Astrocyte (in vitro differentiated cells and primary cell): ENCODE measurements at regions not wholly inside any gene's neighbourhood (a gene's known extent, or its start where the extent isn't known, plus 50 kb on each side); places are given as distances from the start of the nearest gene placed in this dataset.

Experiments
- DNase-seq: peaks from one replicate; pipeline ENCODE4 v3.0.0-alpha.2; 2010; ENCODE audit warnings: low read depth
- FAIRE-seq: peaks from 2 replicates; lab custom pipeline; 2011; peaks lifted over from hg19 to GRCh38; lab: Jason Lieb, UNC
- H2AFZ ChIP-seq: 2 replicates; pipeline ENCODE4 v1.6.0; 2012; ENCODE audit warnings: low read depth, low read length, inconsistent platforms
- H3K27ac ChIP-seq: 2 replicates; pipeline ENCODE4 v1.5.1; 2011; ENCODE audit warnings: low read depth, low read length, inconsistent platforms
- H3K27me3 ChIP-seq: 2 replicates; pipeline ENCODE4 v1.6.0; 2011; ENCODE audit warnings: low read length, inconsistent platforms; ENCODE audit not compliant: insufficient read depth
- H3K36me3 ChIP-seq: 2 replicates; pipeline ENCODE4 v1.5.1; 2011; ENCODE audit warnings: low read length, inconsistent platforms; ENCODE audit not compliant: insufficient read depth
- H3K4me1 ChIP-seq: 2 replicates; pipeline ENCODE4 v1.5.1; 2011; ENCODE audit warnings: low read length, inconsistent platforms; ENCODE audit not compliant: insufficient read depth
- H3K4me2 ChIP-seq: 2 replicates; pipeline ENCODE4 v1.6.0; 2012; ENCODE audit warnings: low read length, inconsistent platforms
- H3K4me3 ChIP-seq: 2 replicates; pipeline ENCODE4 v1.5.1; 2011; ENCODE audit warnings: low read depth, mild to moderate bottlenecking, low read length, inconsistent platforms; ENCODE audit not compliant: insufficient read depth
- H3K79me2 ChIP-seq: 2 replicates; pipeline ENCODE4 v1.6.0; 2012; ENCODE audit warnings: mild to moderate bottlenecking, low read length, inconsistent platforms; ENCODE audit not compliant: insufficient read depth
- H3K9ac ChIP-seq: 2 replicates; pipeline ENCODE4 v1.6.0; 2012; ENCODE audit warnings: mild to moderate bottlenecking, low read length, inconsistent platforms
- H3K9me3 ChIP-seq: 2 replicates; pipeline ENCODE4 v1.5.1; 2012; ENCODE audit warnings: low read depth, mild to moderate bottlenecking, low read length, inconsistent platforms; ENCODE audit not compliant: insufficient read depth
- H4K20me1 ChIP-seq: 2 replicates; pipeline ENCODE4 v1.6.0; 2012; ENCODE audit warnings: low read length, inconsistent platforms; ENCODE audit not compliant: insufficient read depth
- H3K27ac Mint-ChIP-seq: one replicate; pipeline ENCODE4 v1.8.0; 2021; ENCODE audit warnings: mild to moderate bottlenecking, mixed read lengths; ENCODE audit not compliant: unreplicated experiment
- H3K27me3 Mint-ChIP-seq: one replicate; pipeline ENCODE4 v1.8.0; 2021; ENCODE audit warnings: low read depth, mixed read lengths; ENCODE audit not compliant: unreplicated experiment
- H3K36me3 Mint-ChIP-seq: one replicate; pipeline ENCODE4 v1.8.0; 2021; ENCODE audit warnings: low read depth, mixed read lengths; ENCODE audit not compliant: unreplicated experiment
- H3K4me1 Mint-ChIP-seq: one replicate; pipeline ENCODE4 v1.8.0; 2021; ENCODE audit warnings: low read depth, mixed read lengths; ENCODE audit not compliant: unreplicated experiment
- H3K4me3 Mint-ChIP-seq: one replicate; pipeline ENCODE4 v1.8.0; 2021; ENCODE audit warnings: mild to moderate bottlenecking, moderate library complexity, mixed read lengths; ENCODE audit not compliant: unreplicated experiment
- H3K9me3 Mint-ChIP-seq: one replicate; pipeline ENCODE4 v1.8.0; 2021; ENCODE audit warnings: mild to moderate bottlenecking, mixed read lengths; ENCODE audit not compliant: unreplicated experiment
- EZH2 ChIP-seq: IDR thresholded peaks from 2 replicates; pipeline ENCODE4 v1.6.1; 2012; ENCODE audit warnings: mild to moderate bottlenecking, low read length, inconsistent platforms; ENCODE audit not compliant: insufficient read depth
- TF ChIP-seq, protein P1 (sequence below): IDR thresholded peaks from 2 replicates; pipeline ENCODE4 v1.5.1; 2011; ENCODE audit warnings: low read depth, mild to moderate bottlenecking, inconsistent platforms, low read length, moderate library complexity; ENCODE audit not compliant: insufficient read depth

- Histone ChIP-seq H3K4me2 (no peak overlapping the region), H3K27ac (no peak overlapping the region), H3K4me1 (no peaks in the 10 kb centered on the region), H3K27me3 (no peaks in the 10 kb centered on the region), H3K36me3 (no peaks in the 10 kb centered on the region), H3K9me3 (no peaks in the 10 kb centered on the region), H4K20me1 (no peaks in the 10 kb centered on the region), H3K4me3 (no peak overlapping the region), H3K79me2 (no peaks in the 10 kb centered on the region), H3K9ac (no peak overlapping the region), H2AFZ (no peak overlapping the region)
- peaks cover 2% of the 10 kb centered on the region for H3K9me3 Mint-ChIP-seq
- no peaks in the 10 kb centered on the region for H3K36me3 Mint-ChIP-seq
- no peak overlapping the region for H3K27ac Mint-ChIP-seq
- H3K27me3 Mint-ChIP-seq, result no peaks in the 10 kb centered on the region
- DNase-seq (no peak), FAIRE-seq (no peak)
- no peak overlapping the region for H3K4me3 Mint-ChIP-seq
- no peaks in the 10 kb centered on the region for H3K4me1 Mint-ChIP-seq
- TF ChIP-seq EZH2, result no peak
- TF ChIP-seq, protein P1, sequence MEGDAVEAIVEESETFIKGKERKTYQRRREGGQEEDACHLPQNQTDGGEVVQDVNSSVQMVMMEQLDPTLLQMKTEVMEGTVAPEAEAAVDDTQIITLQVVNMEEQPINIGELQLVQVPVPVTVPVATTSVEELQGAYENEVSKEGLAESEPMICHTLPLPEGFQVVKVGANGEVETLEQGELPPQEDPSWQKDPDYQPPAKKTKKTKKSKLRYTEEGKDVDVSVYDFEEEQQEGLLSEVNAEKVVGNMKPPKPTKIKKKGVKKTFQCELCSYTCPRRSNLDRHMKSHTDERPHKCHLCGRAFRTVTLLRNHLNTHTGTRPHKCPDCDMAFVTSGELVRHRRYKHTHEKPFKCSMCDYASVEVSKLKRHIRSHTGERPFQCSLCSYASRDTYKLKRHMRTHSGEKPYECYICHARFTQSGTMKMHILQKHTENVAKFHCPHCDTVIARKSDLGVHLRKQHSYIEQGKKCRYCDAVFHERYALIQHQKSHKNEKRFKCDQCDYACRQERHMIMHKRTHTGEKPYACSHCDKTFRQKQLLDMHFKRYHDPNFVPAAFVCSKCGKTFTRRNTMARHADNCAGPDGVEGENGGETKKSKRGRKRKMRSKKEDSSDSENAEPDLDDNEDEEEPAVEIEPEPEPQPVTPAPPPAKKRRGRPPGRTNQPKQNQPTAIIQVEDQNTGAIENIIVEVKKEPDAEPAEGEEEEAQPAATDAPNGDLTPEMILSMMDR, result no peak
Observed at GRCh38 chr1:193504920-193505319, 318.5 kb upstream of the B3GALT2 start.

DNA sequence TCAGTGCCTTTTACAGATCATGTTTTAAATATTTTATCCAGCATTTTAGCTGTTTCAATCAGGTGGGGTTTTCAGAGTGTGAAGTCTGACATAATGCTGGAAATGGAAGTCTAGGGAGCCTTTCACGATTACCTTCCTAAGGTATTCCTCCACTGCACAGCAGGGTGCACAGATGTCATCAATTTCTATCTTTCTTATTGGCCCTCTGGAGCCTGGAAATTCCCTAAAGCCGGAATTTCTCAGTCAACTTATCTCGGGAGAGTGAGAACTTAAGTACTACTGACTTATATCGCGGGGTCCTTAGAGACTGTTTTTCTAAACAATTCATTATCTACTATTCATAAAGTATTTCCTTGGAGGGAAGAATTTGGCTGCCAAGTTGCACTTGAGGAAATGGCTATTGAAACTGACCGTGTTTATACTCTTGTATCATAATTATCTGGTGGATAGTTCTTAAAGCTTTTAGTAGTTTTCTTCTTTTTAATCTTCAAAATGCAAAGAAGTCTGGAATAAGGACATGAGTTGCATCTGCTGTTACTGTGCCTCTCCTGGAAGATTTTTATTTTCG is 311.8 kb upstream of the B3GALT2 start:
- H3K9ac ChIP-seq, result no peak overlapping the region
- Mint-ChIP-seq H3K36me3 (no peaks in the 10 kb centered on the region), H3K9me3 (no peaks in the 10 kb centered on the region), H3K27ac (no peak overlapping the region), H3K4me1 (no peaks in the 10 kb centered on the region), H3K4me3 (no peak overlapping the region), H3K27me3 (no peaks in the 10 kb centered on the region)
- H4K20me1 ChIP-seq, result no peaks in the 10 kb centered on the region
- no peak for TF ChIP-seq EZH2
- TF ChIP-seq, protein P1, result no peak
- no peaks in the 10 kb centered on the region for H3K27me3 ChIP-seq
- FAIRE-seq (no peak), DNase-seq (no peak)
- H3K4me3 ChIP-seq, result no peak overlapping the region
- H3K27ac ChIP-seq, result no peak overlapping the region
- no peak overlapping the region for H3K4me2 ChIP-seq
- H3K4me1 ChIP-seq, result no peaks in the 10 kb centered on the region
- no peaks in the 10 kb centered on the region for H3K79me2 ChIP-seq
- no peaks in the 10 kb centered on the region for H3K36me3 ChIP-seq
- H2AFZ ChIP-seq, result no peak overlapping the region
- no peaks in the 10 kb centered on the region for H3K9me3 ChIP-seq

DNA sequence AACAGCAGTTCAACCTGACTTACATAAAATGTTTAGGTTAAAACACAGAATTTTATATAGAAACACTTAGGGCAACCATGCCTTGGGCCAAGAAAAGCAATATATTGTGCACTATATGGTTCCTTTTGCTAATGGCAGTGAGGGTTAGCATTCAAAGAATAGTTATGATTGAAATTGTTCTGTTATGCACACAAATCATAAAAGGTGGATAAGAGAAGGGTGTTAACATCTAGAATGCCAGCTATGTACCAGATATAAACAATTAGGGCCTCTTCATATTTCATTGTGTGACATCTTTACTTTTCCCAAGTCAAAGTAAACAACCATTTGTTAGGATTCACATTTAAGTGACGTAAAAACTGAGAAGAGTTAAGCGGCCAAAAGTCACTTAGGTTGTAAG is 308.0 kb upstream of the B3GALT2 start:
- Histone ChIP-seq H3K27me3 (no peaks in the 10 kb centered on the region), H3K27ac (no peak overlapping the region), H3K4me2 (no peak overlapping the region), H4K20me1 (no peaks in the 10 kb centered on the region), H3K9me3 (no peaks in the 10 kb centered on the region), H2AFZ (no peak overlapping the region), H3K79me2 (no peaks in the 10 kb centered on the region), H3K36me3 (no peaks in the 10 kb centered on the region), H3K4me3 (no peak overlapping the region), H3K4me1 (no peaks in the 10 kb centered on the region), H3K9ac (no peak overlapping the region)
- FAIRE-seq (no peak), DNase-seq (no peak)
- H3K27ac Mint-ChIP-seq, result no peak overlapping the region
- H3K9me3 Mint-ChIP-seq, result peaks cover 10% of the 10 kb centered on the region
- peaks cover 6% of the 10 kb centered on the region for H3K4me1 Mint-ChIP-seq
- H3K36me3 Mint-ChIP-seq, result no peaks in the 10 kb centered on the region
- TF ChIP-seq EZH2, result no peak
- TF ChIP-seq, protein P1, result no peak
- H3K4me3 Mint-ChIP-seq, result no peak overlapping the region
- no peaks in the 10 kb centered on the region for H3K27me3 Mint-ChIP-seq
